Caco-2 (cell line): ENCODE measurements at regions not wholly inside any gene's neighbourhood (a gene's known extent, or its start where the extent isn't known, plus 50 kb on each side); places are given as distances from the start of the nearest gene placed in this dataset.

Experiments used
- BruUV-seq: library from RNA; stranded (reverse); fragments of 400-500 nt; replicated peaks from 2 replicates; lab custom pipeline; 2021; lab: Mats Ljungman, UMichigan
- CTCF ChIA-PET: fragments of 300-600 bp; sonication (Branson Sonifier 250); formaldehyde crosslinking; loops from one replicate; lab custom pipeline; 2022; ENCODE audit warnings: antibody characterized with exemption; lab: Charles Lee
- POLR2A ChIA-PET: fragments of 300-600 bp; sonication (Branson Sonifier 250); formaldehyde crosslinking; loops from one replicate; lab custom pipeline; 2022; ENCODE audit warnings: antibody characterized with exemption; lab: Charles Lee
- DNase-seq, 2 experiments: peaks; one replicate each; pipeline versions ENCODE4 v3.0.0 to v3.0.0-alpha.2; 2020 to 2022
- H3K27me3 ChIP-seq: replicated peaks from 2 replicates; pipeline ENCODE4 v1.6.0; 2011; ENCODE audit warnings: low read length; ENCODE audit not compliant: control insufficient read depth, insufficient read depth
- H3K36me3 ChIP-seq: 2 replicates; pipeline ENCODE4 v1.5.1; 2011; ENCODE audit warnings: low read length; ENCODE audit not compliant: control insufficient read depth, insufficient read depth
- H3K4me1 ChIP-seq: fragments of 250-450 bp; sonication (Bioruptor Pico); 2 replicates; pipeline ENCODE4 v1.5.1; 2020; ENCODE audit warnings: mild to moderate bottlenecking
- H3K4me3 ChIP-seq: 2 replicates; pipeline ENCODE4 v1.5.1; 2011; ENCODE audit warnings: low read depth, mild to moderate bottlenecking, control low read depth, low read length
- H3K9me3 ChIP-seq: fragments of 250-450 bp; sonication (Bioruptor Pico); 2 replicates; pipeline ENCODE4 v1.5.1; 2020; ENCODE audit warnings: mild to moderate bottlenecking, moderate library complexity
- H3K27ac Mint-ChIP-seq: one replicate; pipeline ENCODE4 v1.8.0; 2022; ENCODE audit warnings: mixed read lengths; ENCODE audit not compliant: unreplicated experiment
- H3K27me3 Mint-ChIP-seq: one replicate; pipeline ENCODE4 v1.8.0; 2022; ENCODE audit warnings: mixed read lengths; ENCODE audit not compliant: insufficient read depth, unreplicated experiment
- H3K36me3 Mint-ChIP-seq: one replicate; pipeline ENCODE4 v1.8.0; 2022; ENCODE audit warnings: mild to moderate bottlenecking, mixed read lengths; ENCODE audit not compliant: insufficient read depth, unreplicated experiment
- H3K4me1 Mint-ChIP-seq: one replicate; pipeline ENCODE4 v1.8.0; 2022; ENCODE audit warnings: low read depth, mixed read lengths; ENCODE audit not compliant: unreplicated experiment
- H3K4me3 Mint-ChIP-seq: one replicate; pipeline ENCODE4 v1.8.0; 2022; ENCODE audit warnings: mild to moderate bottlenecking, moderate library complexity, mixed read lengths; ENCODE audit not compliant: unreplicated experiment
- H3K9me3 Mint-ChIP-seq: one replicate; pipeline ENCODE4 v1.8.0; 2022; ENCODE audit warnings: mixed read lengths; ENCODE audit not compliant: unreplicated experiment
- intact Hi-C: fragments of 100-400 bp; cut with micrococcal nuclease; formaldehyde crosslinking; loops from one replicate; pipeline ENCODE4 v1.10.0; 2022; ENCODE audit not compliant: unreplicated experiment
- TF ChIP-seq, protein P1 (sequence below), 2 experiments: fragments of 200-600 bp in 1 of 2; IDR thresholded peaks; 1 replicate in 1 of 2; 2 replicates in 1 of 2; pipeline versions ENCODE4 v1.5.1 to v1.8.0; 2011 to 2022; ENCODE audit warnings: antibody characterized with exemption in 1 of 2, control low read depth in 1 of 2, inconsistent platforms in 1 of 2, low read depth in 1 of 2, low read length in 1 of 2, mild to moderate bottlenecking in 1 of 2, moderate library complexity in 1 of 2; ENCODE audit not compliant: insufficient read depth in 1 of 2, severe bottlenecking in 1 of 2, unreplicated experiment in 1 of 2

DNA sequence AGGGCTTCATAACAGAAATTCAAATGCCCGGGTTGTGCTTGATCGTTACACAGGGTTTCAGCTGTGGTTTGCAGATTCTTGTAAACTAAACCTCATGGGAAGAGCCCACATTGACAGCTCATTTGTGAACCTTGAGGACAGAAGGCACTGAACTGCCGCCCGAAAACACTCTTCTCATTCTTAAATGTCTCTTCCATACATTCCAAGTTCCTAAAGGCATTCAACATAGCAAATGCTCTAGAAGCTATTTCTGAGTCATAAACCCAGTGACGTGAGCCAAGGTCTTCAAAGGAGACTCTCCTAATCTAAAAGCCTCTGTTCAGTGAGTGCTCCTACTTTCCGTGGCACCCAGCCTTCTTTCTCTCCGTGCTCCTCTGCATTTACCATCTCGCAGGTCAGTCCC is 737.8 kb upstream of the FRG1 start:
- Mint-ChIP-seq H3K27me3 (peaks cover 12% of the 10 kb centered on the region), H3K4me3 (no peak overlapping the region), H3K9me3 (peaks cover 9% of the 10 kb centered on the region), H3K36me3 (no peaks in the 10 kb centered on the region), H3K27ac (no peak overlapping the region), H3K4me1 (no peaks in the 10 kb centered on the region)
- Histone ChIP-seq H3K4me1 (no peaks in the 10 kb centered on the region), H3K4me3 (no peak overlapping the region), H3K27me3 (no peaks in the 10 kb centered on the region), H3K36me3 (no peaks in the 10 kb centered on the region), H3K9me3 (no peaks in the 10 kb centered on the region)
- DNase-seq, result no peak
- no TSS peak for BruUV-seq
- intact Hi-C loops, result no loop called here
- POLR2A ChIA-PET, result no interaction called here
- TF ChIP-seq, protein P1, sequence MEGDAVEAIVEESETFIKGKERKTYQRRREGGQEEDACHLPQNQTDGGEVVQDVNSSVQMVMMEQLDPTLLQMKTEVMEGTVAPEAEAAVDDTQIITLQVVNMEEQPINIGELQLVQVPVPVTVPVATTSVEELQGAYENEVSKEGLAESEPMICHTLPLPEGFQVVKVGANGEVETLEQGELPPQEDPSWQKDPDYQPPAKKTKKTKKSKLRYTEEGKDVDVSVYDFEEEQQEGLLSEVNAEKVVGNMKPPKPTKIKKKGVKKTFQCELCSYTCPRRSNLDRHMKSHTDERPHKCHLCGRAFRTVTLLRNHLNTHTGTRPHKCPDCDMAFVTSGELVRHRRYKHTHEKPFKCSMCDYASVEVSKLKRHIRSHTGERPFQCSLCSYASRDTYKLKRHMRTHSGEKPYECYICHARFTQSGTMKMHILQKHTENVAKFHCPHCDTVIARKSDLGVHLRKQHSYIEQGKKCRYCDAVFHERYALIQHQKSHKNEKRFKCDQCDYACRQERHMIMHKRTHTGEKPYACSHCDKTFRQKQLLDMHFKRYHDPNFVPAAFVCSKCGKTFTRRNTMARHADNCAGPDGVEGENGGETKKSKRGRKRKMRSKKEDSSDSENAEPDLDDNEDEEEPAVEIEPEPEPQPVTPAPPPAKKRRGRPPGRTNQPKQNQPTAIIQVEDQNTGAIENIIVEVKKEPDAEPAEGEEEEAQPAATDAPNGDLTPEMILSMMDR (IDR thresholded peaks at IDR 0.05; ENCODE audit: insufficient read depth in 1 of 2, low read depth in 1 of 2, low read length in 1 of 2, severe bottlenecking in 1 of 2, unreplicated experiment in 1 of 2), result no peak
- CTCF ChIA-PET, result no interaction called here

DNA sequence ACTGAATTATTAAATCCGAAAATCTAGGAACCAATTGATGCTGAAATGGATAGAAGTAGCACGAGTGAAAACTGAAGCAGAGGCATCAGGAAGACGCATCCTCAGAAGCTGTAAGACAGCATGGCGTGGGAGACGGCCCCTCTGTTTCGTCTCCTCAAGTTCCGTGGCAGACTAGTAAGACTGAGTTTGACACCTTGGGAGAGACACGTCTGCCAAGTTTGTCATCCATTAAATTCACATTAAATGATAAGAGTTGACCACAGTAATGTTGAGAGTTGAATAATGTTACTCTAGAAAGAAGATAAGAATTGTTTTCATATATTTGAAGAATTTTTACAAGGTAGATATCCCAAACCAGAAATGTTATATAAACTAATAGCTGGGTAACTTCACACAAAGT is 736.1 kb upstream of the FRG1 start:
- Histone ChIP-seq H3K36me3 (no peaks in the 10 kb centered on the region), H3K4me1 (no peaks in the 10 kb centered on the region), H3K9me3 (no peaks in the 10 kb centered on the region), H3K27me3 (no peaks in the 10 kb centered on the region), H3K4me3 (no peak overlapping the region)
- intact Hi-C loops, result no loop called here
- CTCF ChIA-PET, result no interaction called here
- Mint-ChIP-seq H3K27me3 (peaks cover 12% of the 10 kb centered on the region), H3K9me3 (peaks cover 9% of the 10 kb centered on the region), H3K4me3 (no peak overlapping the region), H3K27ac (no peak overlapping the region), H3K4me1 (no peaks in the 10 kb centered on the region), H3K36me3 (no peaks in the 10 kb centered on the region)
- POLR2A ChIA-PET, result no interaction called here
- TF ChIP-seq, protein P1 (IDR thresholded peaks at IDR 0.05; ENCODE audit: insufficient read depth in 1 of 2, low read depth in 1 of 2, low read length in 1 of 2, severe bottlenecking in 1 of 2, unreplicated experiment in 1 of 2), result no peak
- DNase-seq, result no peak
- no TSS peak for BruUV-seq

DNA sequence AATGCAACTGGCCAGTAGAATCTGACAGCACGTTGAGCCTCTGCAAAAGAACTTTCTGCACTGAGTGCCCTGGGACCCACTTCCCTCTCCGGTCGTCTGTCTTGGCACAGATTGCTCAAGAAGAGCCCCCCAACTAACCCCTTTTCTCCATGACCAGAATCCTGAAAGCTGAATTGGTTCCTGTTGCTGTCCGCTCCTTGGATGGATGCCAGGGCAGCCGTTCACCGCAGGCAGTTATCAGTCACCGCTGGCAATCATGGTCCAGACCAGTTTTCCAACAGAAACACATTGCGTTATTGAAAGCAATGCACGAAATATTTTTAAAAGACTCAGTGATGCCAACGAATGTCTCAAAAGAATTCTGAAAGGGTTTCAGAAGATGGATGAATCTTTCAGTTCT is 733.7 kb upstream of the FRG1 start:
- ChIA-PET POLR2A (no interaction called here), CTCF (no interaction called here)
- DNase-seq, result no peak
- H3K27me3 ChIP-seq, result no peaks in the 10 kb centered on the region
- no peaks in the 10 kb centered on the region for H3K36me3 Mint-ChIP-seq
- no peak overlapping the region for H3K27ac Mint-ChIP-seq
- H3K4me3 ChIP-seq, result no peak overlapping the region
- no TSS peak for BruUV-seq
- no peaks in the 10 kb centered on the region for H3K36me3 ChIP-seq
- peaks cover 17% of the 10 kb centered on the region for H3K27me3 Mint-ChIP-seq
- H3K9me3 ChIP-seq, result no peaks in the 10 kb centered on the region
- H3K9me3 Mint-ChIP-seq, result peaks cover 9% of the 10 kb centered on the region
- intact Hi-C loops, result no loop called here
- H3K4me1 Mint-ChIP-seq, result no peaks in the 10 kb centered on the region
- H3K4me1 ChIP-seq, result no peaks in the 10 kb centered on the region
- H3K4me3 Mint-ChIP-seq, result no peak overlapping the region
- TF ChIP-seq, protein P1 (IDR thresholded peaks at IDR 0.05; ENCODE audit: insufficient read depth in 1 of 2, low read depth in 1 of 2, low read length in 1 of 2, severe bottlenecking in 1 of 2, unreplicated experiment in 1 of 2), result no peak
